T-helper 2 cell treated with Interferon-gamma antibody and Interleukin-4, amounts not matched to agents 5 μg/mL and 100 μg/mL, for 36 hours (primary cell): ENCODE measurements at regions not wholly inside any gene's neighbourhood (a gene's known extent, or its start where the extent isn't known, plus 50 kb on each side); places are given as distances from the start of the nearest gene placed in this dataset.

ENCODE experiments used
- DNase-seq: peaks from one replicate; pipeline ENCODE4 v3.0.0; 2021; ENCODE audit warnings: low spot score
- H3K27ac Mint-ChIP-seq: one replicate; pipeline ENCODE4 v1.8.0; 2021; ENCODE audit warnings: mild to moderate bottlenecking, mixed read lengths
- H3K27me3 Mint-ChIP-seq: one replicate; pipeline ENCODE4 v1.8.0; 2021; ENCODE audit warnings: low read depth, mixed read lengths
- H3K36me3 Mint-ChIP-seq: one replicate; pipeline ENCODE4 v1.8.0; 2021; ENCODE audit warnings: low read depth, mixed read lengths
- H3K4me1 Mint-ChIP-seq: one replicate; pipeline ENCODE4 v1.8.0; 2021; ENCODE audit warnings: low read depth, mixed read lengths
- H3K4me3 Mint-ChIP-seq: one replicate; pipeline ENCODE4 v1.8.0; 2022; ENCODE audit warnings: mild to moderate bottlenecking, moderate library complexity, mixed read lengths
- H3K9me3 Mint-ChIP-seq: one replicate; pipeline ENCODE4 v1.8.0; 2021; ENCODE audit warnings: mixed read lengths

DNA sequence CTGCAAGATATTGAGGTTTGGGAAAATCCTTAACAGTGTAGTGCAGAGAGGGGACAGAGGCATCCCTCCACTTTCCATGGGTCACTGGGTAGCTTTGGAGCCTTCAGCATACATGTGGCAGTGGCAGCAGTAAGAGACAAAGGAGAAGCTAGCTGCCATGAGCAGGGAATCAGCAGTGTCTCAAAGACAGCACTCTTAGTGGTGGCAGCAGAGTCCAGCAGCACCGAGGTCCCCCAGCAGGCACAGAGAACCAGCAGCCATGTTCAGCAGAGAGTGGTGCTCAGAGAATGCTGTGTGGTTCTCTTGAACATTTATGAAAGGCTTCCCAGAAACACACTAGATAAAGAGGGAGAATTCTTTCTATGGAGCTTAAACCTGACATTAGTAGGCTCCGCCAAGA lies 308.5 kb downstream of the CENPC start:
- no peaks in the 10 kb centered on the region for H3K9me3 Mint-ChIP-seq
- no peaks in the 10 kb centered on the region for H3K36me3 Mint-ChIP-seq
- no peaks in the 10 kb centered on the region for H3K4me1 Mint-ChIP-seq
- H3K27ac Mint-ChIP-seq: no peak overlapping the region
- no peak overlapping the region for H3K4me3 Mint-ChIP-seq
- H3K27me3 Mint-ChIP-seq: no peaks in the 10 kb centered on the region
- no peak for DNase-seq

DNA sequence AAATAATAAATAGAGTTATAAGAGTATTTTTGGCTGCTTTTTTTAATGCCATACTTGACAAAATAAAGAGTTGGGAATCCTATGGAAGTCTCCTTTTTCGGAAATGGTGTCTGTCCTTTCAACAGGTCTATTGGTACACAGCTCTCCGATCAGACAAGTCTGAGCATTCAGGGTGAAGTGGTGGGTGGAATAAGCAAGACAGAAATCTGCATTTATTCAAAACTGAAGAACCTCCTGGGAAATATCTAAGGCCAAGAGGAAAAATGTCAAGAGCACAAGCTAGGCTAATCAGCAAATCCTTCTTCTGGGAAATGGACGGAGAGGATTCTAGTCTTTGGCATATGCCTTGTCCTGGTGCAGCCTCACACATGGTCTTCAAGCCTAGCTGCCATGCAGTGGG lies 309.0 kb downstream of the CENPC start:
- Mint-ChIP-seq H3K27ac (no peak overlapping the region), H3K36me3 (no peaks in the 10 kb centered on the region), H3K27me3 (no peaks in the 10 kb centered on the region), H3K4me1 (no peaks in the 10 kb centered on the region), H3K9me3 (no peaks in the 10 kb centered on the region), H3K4me3 (no peak overlapping the region)
- DNase-seq: no peak

DNA sequence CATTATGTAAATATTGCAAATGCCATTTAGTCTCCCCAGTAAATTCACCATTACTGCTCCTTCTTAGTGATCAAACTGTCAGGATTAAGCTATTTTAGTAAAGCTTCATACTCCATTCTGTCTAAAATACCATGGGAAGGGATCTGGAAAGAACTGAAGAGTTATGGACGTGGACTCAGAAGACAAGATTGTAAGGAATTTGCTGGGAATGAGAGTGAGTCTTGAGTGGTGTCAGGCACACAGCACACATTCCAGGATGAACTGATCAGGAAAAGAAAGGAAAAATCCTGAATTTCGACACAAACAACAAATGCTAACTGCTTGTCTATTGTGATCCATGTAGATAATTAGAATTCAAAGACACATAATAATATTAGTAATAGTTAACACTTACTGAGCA lies 311.0 kb downstream of the CENPC start:
- Mint-ChIP-seq H3K4me1 (no peaks in the 10 kb centered on the region), H3K4me3 (no peak overlapping the region), H3K27me3 (no peaks in the 10 kb centered on the region), H3K36me3 (no peaks in the 10 kb centered on the region), H3K27ac (no peak overlapping the region), H3K9me3 (no peaks in the 10 kb centered on the region)
- no peak for DNase-seq

DNA sequence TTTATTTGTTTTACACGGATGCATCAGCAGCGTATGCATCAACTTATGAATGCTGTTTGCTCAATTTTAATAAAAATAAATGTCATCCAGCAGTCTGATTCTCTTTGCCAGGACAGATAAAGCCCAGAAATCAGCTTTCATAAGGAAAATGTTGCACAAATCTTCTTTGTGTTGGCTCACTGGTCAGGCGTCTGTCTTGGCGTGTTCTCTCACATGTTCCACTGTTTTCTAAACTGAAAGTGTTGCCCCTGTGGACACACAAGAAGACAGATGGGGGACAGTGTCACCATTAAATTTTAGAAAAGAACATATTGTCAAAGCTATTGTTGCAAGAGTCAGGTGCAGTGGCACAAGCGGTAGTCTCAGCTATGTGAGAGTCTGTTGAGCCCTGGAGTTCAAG lies 316.2 kb downstream of the CENPC start:
- DNase-seq: no peak
- no peaks in the 10 kb centered on the region for H3K27me3 Mint-ChIP-seq
- no peaks in the 10 kb centered on the region for H3K9me3 Mint-ChIP-seq
- no peak overlapping the region for H3K4me3 Mint-ChIP-seq
- H3K36me3 Mint-ChIP-seq: no peaks in the 10 kb centered on the region
- H3K4me1 Mint-ChIP-seq: no peaks in the 10 kb centered on the region
- H3K27ac Mint-ChIP-seq: no peak overlapping the region

DNA sequence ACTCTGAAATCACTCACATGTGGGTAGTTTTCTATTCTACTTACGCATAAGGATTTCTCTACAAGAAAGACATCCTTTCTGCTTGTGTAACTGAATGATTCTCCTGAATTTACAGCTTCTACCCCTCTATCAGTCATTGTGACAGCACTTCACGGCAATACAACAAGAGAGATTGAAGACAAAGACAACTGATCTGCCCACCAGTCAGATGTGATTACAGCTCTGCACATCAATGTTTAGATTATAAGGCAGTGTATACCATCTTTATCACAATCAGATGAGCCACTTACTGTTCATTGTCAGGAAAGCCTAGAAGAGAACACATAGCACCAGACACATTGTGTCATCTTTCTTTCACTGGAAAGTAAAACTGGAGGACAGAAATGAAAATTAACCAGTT lies 324.4 kb downstream of the CENPC start:
- no peak overlapping the region for H3K27ac Mint-ChIP-seq
- no peaks in the 10 kb centered on the region for H3K36me3 Mint-ChIP-seq
- no peaks in the 10 kb centered on the region for H3K9me3 Mint-ChIP-seq
- no peak for DNase-seq
- H3K4me1 Mint-ChIP-seq: no peaks in the 10 kb centered on the region
- H3K27me3 Mint-ChIP-seq: no peaks in the 10 kb centered on the region
- H3K4me3 Mint-ChIP-seq: no peak overlapping the region

DNA sequence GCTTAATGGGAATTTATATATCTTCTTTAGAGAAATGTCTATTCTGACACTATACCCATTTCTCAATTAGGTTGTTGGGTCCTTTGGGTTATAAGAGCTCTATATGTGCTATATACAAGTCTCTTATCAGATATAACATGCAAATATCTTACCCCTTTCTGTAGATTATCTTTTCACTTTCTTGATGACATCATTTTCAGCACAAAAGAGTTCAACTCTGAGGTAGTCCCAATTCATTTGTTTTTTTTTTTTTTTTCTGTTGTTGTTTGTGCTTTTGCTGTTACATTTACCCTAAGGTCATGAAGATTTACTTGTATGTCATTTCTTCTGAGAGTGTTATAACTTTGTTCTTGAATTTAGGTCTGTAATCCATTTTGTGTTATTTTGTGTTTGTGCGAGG lies 326.4 kb downstream of the CENPC start:
- Mint-ChIP-seq H3K9me3 (no peaks in the 10 kb centered on the region), H3K27me3 (no peaks in the 10 kb centered on the region), H3K4me3 (no peak overlapping the region), H3K4me1 (no peaks in the 10 kb centered on the region), H3K36me3 (no peaks in the 10 kb centered on the region), H3K27ac (no peak overlapping the region)
- DNase-seq: no peak

DNA sequence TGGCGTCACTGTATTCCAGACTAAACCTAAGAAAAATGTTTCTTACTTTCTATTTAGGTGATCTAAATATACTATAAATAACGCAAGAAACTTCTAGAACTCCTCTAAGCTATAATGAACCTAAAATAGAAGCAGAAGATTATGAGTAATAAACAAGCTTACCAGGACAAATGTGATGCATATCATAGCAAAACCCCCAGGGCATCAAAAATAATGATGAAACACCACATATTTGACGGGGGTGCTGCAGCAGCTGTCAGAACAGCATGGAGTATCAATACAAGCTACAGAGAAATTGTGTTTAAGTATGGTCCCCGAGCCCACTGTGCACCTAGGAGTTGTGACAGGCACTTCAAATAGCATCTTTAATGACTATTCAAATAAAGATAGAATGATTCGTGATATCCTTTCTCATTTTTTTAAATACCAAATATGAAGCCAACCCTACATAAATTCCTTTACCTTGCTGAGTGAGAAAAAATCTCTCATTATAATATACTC lies 337.3 kb downstream of the CENPC start:
- Mint-ChIP-seq H3K27ac (no peak overlapping the region), H3K4me3 (no peak overlapping the region), H3K9me3 (no peaks in the 10 kb centered on the region), H3K36me3 (no peaks in the 10 kb centered on the region), H3K27me3 (no peaks in the 10 kb centered on the region), H3K4me1 (no peaks in the 10 kb centered on the region)
- no peak for DNase-seq

DNA sequence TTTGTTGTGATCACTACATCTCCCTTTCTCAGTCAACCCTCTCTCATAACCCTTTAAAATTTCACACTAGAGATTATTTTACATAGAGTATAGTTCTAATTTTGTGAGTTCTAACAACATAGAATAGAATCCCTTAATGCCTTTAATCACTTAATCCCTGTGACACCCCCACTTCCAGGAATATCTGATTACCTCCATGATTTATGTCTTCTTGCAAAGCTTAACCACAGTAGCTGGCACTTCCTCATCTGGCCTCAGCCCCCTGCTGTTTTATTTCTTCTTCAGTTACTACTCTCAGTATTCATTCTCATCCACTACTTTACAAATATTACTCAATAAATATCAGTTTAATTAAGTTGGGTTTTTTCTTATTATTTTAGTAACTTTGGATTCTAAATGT lies 340.9 kb downstream of the CENPC start:
- Mint-ChIP-seq H3K27ac (no peak overlapping the region), H3K9me3 (no peaks in the 10 kb centered on the region), H3K4me3 (no peak overlapping the region), H3K27me3 (no peaks in the 10 kb centered on the region), H3K36me3 (no peaks in the 10 kb centered on the region), H3K4me1 (no peaks in the 10 kb centered on the region)
- no peak for DNase-seq

DNA sequence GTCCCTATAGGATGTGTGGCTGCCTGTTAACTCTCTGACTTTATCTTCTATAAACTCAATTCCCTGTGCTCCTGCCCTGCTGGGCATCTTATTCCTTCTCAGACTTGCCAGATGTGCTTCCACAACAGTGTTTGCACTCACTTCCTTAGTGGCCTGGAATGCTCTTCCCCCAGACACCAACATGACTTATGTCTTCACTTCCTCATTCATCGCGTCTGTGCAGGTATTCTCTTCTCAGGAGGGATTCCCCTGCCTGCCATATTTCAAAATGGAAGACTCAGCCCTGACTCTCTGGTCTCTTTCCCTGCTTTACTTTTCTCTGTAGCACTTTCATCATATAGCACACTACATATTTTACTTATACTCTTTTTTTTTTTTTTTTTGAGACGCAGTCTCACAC lies 344.0 kb downstream of the CENPC start:
- H3K27ac Mint-ChIP-seq: no peak overlapping the region
- H3K4me3 Mint-ChIP-seq: no peak overlapping the region
- DNase-seq: no peak

DNA sequence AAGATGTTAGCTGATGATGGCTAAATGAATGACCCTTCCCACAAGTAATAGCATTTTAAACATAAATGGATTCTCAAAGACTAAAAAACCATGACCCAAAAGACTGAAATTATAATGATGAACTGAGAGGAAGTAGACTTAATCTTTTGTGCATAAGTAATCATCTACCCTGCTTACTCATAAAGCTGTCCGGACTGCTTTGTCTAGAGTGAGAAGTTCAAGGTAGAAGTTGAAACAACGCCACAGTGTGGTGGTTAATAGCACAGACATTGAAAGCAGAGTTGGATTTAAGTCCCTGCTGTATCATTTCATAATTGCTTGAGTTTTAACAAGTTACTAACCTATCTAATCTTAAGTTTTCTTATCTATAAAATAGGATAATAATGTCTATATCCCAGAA lies 346.6 kb downstream of the CENPC start:
- Mint-ChIP-seq H3K4me3 (no peak overlapping the region), H3K36me3 (no peaks in the 10 kb centered on the region), H3K9me3 (no peaks in the 10 kb centered on the region), H3K27ac (no peak overlapping the region), H3K27me3 (no peaks in the 10 kb centered on the region), H3K4me1 (no peaks in the 10 kb centered on the region)
- DNase-seq: no peak

More for the DNA sequence above, 344.0 kb downstream of the CENPC start:
- Mint-ChIP-seq H3K9me3 (no peaks in the 10 kb centered on the region), H3K36me3 (no peaks in the 10 kb centered on the region), H3K27me3 (no peaks in the 10 kb centered on the region), H3K4me1 (no peaks in the 10 kb centered on the region)

DNA sequence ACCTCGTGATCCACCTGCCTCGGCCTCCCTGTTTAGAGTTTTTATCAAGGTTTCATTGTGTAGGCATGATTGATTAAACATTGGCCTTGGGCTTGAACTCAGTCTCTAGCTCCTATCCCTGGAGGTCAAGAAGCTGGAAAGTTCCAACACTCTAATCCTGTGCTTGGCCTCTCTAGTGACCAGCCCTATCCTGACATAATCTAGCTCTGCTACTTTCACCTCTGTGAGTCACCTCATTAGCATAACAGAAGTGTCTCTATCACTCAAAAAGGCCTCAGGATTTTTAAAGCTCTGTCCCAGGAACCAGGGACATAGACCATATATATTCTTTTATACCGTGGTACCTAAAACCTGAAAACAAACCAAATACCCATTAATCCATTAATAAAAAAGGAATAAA lies 377.5 kb downstream of the CENPC start:
- no peak for DNase-seq
- H3K4me3 Mint-ChIP-seq: no peak overlapping the region
- no peaks in the 10 kb centered on the region for H3K27me3 Mint-ChIP-seq
- H3K27ac Mint-ChIP-seq: no peak overlapping the region
- no peaks in the 10 kb centered on the region for H3K36me3 Mint-ChIP-seq
- H3K9me3 Mint-ChIP-seq: no peaks in the 10 kb centered on the region
- no peaks in the 10 kb centered on the region for H3K4me1 Mint-ChIP-seq

DNA sequence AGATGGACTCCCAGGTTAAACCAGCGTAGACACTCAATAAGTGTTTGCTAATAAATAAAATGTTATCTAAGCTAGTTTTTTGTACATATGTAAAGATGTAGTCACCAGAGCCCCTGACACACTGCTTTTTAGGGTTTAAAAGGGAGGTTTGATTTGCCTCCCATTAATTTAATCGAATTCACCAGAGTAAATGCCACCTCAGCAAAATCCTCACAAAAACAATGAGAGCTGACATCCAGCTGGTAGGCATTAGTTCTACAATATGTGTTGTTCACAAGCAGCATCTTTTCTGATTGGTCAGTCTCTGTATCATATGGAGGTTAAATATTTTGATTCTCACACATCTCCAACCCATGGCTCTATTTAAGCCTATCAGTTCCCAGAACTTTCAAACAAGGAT lies 382.6 kb downstream of the CENPC start:
- Mint-ChIP-seq H3K27me3 (no peaks in the 10 kb centered on the region), H3K4me1 (no peaks in the 10 kb centered on the region), H3K4me3 (no peak overlapping the region), H3K36me3 (no peaks in the 10 kb centered on the region), H3K27ac (no peak overlapping the region), H3K9me3 (no peaks in the 10 kb centered on the region)
- no peak for DNase-seq

DNA sequence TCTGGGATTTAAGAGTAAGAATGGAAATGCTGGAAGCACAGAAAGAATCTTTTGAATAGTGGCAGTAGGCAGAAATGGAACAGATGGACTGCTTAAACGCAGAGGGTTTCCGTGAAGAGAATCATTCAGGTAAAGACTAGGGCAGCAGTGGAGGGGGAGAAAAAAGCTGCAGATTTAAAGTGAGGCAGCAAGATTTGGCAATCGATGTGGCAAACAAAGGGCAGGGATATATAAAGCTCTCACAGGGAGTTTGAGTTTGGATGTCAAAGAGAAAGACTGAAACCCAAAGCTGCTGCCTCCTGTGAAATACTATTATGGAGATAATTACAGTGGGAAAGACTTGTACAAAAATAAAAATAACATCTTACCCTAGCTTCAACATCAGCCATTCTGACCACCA lies 384.0 kb downstream of the CENPC start:
- DNase-seq: no peak
- H3K9me3 Mint-ChIP-seq: no peaks in the 10 kb centered on the region
- no peaks in the 10 kb centered on the region for H3K27me3 Mint-ChIP-seq
- H3K4me3 Mint-ChIP-seq: no peak overlapping the region
- H3K36me3 Mint-ChIP-seq: no peaks in the 10 kb centered on the region
- H3K27ac Mint-ChIP-seq: no peak overlapping the region
- no peaks in the 10 kb centered on the region for H3K4me1 Mint-ChIP-seq

DNA sequence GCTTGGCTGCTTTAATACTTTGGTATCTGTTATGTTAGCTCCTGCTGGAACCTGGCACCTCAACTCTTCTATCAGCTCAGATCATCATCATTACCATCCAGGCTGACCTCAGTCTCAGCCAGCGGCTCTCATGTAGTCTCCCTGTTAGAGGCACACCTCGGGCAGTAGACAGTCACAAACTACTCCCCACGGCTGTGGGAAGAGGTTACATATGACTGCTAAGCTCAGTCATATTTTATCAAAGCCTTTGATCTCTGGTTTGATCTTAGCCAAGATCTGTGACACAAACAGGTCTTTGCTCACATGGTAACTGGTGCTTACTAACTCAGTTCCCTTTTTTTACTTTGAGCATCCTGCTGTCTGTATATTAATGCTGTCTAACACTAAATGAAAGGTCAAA lies 384.9 kb downstream of the CENPC start:
- DNase-seq: no peak
- Mint-ChIP-seq H3K4me1 (no peaks in the 10 kb centered on the region), H3K27me3 (no peaks in the 10 kb centered on the region), H3K27ac (no peak overlapping the region), H3K36me3 (no peaks in the 10 kb centered on the region), H3K4me3 (no peak overlapping the region), H3K9me3 (no peaks in the 10 kb centered on the region)

DNA sequence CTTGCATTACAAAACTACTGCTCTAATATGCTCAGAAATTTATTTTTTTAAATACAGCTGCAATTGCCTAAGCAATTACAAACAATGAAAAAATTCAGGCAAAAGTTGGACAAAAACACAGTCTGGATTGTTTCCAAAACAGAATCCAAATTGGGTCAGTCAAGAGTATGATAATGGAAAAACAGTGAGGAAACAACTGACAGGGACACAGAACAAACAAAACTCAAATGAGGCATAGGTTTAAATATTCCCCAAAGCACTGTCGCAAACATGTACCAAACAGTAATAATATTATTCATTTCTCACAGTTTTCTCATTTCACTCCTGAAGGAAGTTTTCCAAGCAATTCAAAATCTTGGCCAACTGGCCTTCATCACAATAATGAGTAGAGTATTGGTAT lies 386.6 kb downstream of the CENPC start:
- no peaks in the 10 kb centered on the region for H3K4me1 Mint-ChIP-seq
- H3K27ac Mint-ChIP-seq: no peak overlapping the region
- no peaks in the 10 kb centered on the region for H3K36me3 Mint-ChIP-seq
- DNase-seq: no peak
- H3K9me3 Mint-ChIP-seq: no peaks in the 10 kb centered on the region
- H3K27me3 Mint-ChIP-seq: no peaks in the 10 kb centered on the region
- H3K4me3 Mint-ChIP-seq: no peak overlapping the region
